MM.1S (cell line): ENCODE measurements at regions not wholly inside any gene's neighbourhood (a gene's known extent, or its start where the extent isn't known, plus 50 kb on each side); places are given as distances from the start of the nearest gene placed in this dataset.

ENCODE experiments used
- DNase-seq: peaks from one replicate; pipeline ENCODE4 v3.0.0-alpha.2; 2015
- H2AFZ ChIP-seq: fragments of 300-600 bp; sonication (generic); 2 replicates; pipeline ENCODE4 v1.6.0; 2016; ENCODE audit warnings: antibody characterized with exemption, low read length
- H3F3A ChIP-seq: fragments of 300-600 bp; sonication (generic); 2 replicates; pipeline ENCODE4 v1.6.1; 2016; ENCODE audit warnings: mild to moderate bottlenecking, antibody characterized with exemption, low read length, moderate library complexity, mixed read lengths; ENCODE audit not compliant: insufficient read depth
- H3K27ac ChIP-seq: fragments of 300-600 bp; sonication (generic); 2 replicates; pipeline ENCODE4 v1.5.1; 2016; ENCODE audit warnings: mild to moderate bottlenecking, low read length
- H3K27me3 ChIP-seq: fragments of 300-600 bp; sonication (generic); replicated peaks from 2 replicates; pipeline ENCODE4 v1.6.0; 2016; ENCODE audit warnings: low read length; ENCODE audit not compliant: insufficient read depth
- H3K36me3 ChIP-seq: fragments of 300-600 bp; sonication (generic); replicated peaks from 2 replicates; pipeline ENCODE4 v1.6.1; 2016; ENCODE audit warnings: mild to moderate bottlenecking, low read length, mixed read lengths; ENCODE audit not compliant: insufficient read depth
- H3K4me1 ChIP-seq: fragments of 300-600 bp; sonication (generic); 2 replicates; pipeline ENCODE4 v1.6.1; 2016; ENCODE audit warnings: low read length, mixed read lengths
- H3K4me2 ChIP-seq: fragments of 300-600 bp; sonication (generic); 2 replicates; pipeline ENCODE4 v1.6.0; 2016; ENCODE audit warnings: low read depth, low read length
- H3K4me3 ChIP-seq: fragments of 300-600 bp; sonication (generic); 2 replicates; pipeline ENCODE4 v1.5.1; 2016; ENCODE audit warnings: low read length, mixed read lengths
- H3K79me2 ChIP-seq: fragments of 300-600 bp; sonication (generic); 2 replicates; pipeline ENCODE4 v1.6.1; 2016; ENCODE audit warnings: mixed run types, low read length, mixed read lengths
- H3K9ac ChIP-seq: fragments of 300-600 bp; sonication (generic); 2 replicates; pipeline ENCODE4 v1.6.1; 2016; ENCODE audit warnings: low read length, mixed read lengths
- H3K9me2 ChIP-seq: fragments of 300-600 bp; sonication (generic); replicated peaks from 2 replicates; pipeline ENCODE4 v1.6.1; 2016; ENCODE audit warnings: mild to moderate bottlenecking, low read length, mixed read lengths; ENCODE audit not compliant: insufficient read depth
- H3K9me3 ChIP-seq: fragments of 300-600 bp; sonication (generic); replicated peaks from 2 replicates; pipeline ENCODE4 v1.6.1; 2016; ENCODE audit warnings: mild to moderate bottlenecking, low read length, mixed read lengths; ENCODE audit not compliant: insufficient read depth
- H4K20me1 ChIP-seq: fragments of 300-600 bp; sonication (generic); 2 replicates; pipeline ENCODE4 v1.6.1; 2016; ENCODE audit warnings: mild to moderate bottlenecking, low read length, moderate library complexity, mixed read lengths; ENCODE audit not compliant: insufficient read depth
- EZH2 ChIP-seq: fragments of 300-600 bp; sonication (generic); optimal IDR thresholded peaks from 2 replicates; pipeline ENCODE3; 2017; ENCODE audit warnings: low read depth, mild to moderate bottlenecking, antibody characterized with exemption, low read length, mixed read lengths
- EZH2phosphoT487 ChIP-seq: fragments of 300-600 bp; sonication (generic); IDR thresholded peaks from 2 replicates; pipeline ENCODE4 v1.6.1; 2018; ENCODE audit warnings: antibody characterized with exemption, low read length
- TF ChIP-seq, protein P1 (sequence below): fragments of 300-600 bp; sonication (generic); IDR thresholded peaks from 2 replicates; pipeline ENCODE4 v1.5.1; 2016; ENCODE audit warnings: antibody characterized with exemption, low read length, mixed read lengths

GRCh38 chr14:51544471-51544870 is 107.2 kb upstream of the FRMD6 start:
- no peaks in the 10 kb centered on the region for H3K79me2 ChIP-seq
- H3K4me3 ChIP-seq: no peak overlapping the region
- TF ChIP-seq, protein P1, sequence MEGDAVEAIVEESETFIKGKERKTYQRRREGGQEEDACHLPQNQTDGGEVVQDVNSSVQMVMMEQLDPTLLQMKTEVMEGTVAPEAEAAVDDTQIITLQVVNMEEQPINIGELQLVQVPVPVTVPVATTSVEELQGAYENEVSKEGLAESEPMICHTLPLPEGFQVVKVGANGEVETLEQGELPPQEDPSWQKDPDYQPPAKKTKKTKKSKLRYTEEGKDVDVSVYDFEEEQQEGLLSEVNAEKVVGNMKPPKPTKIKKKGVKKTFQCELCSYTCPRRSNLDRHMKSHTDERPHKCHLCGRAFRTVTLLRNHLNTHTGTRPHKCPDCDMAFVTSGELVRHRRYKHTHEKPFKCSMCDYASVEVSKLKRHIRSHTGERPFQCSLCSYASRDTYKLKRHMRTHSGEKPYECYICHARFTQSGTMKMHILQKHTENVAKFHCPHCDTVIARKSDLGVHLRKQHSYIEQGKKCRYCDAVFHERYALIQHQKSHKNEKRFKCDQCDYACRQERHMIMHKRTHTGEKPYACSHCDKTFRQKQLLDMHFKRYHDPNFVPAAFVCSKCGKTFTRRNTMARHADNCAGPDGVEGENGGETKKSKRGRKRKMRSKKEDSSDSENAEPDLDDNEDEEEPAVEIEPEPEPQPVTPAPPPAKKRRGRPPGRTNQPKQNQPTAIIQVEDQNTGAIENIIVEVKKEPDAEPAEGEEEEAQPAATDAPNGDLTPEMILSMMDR: no peak
- TF ChIP-seq EZH2: no peak
- no peak for TF ChIP-seq EZH2phosphoT487
- H3K27me3 ChIP-seq: no peaks in the 10 kb centered on the region
- H3K27ac ChIP-seq: no peak overlapping the region
- no peaks in the 10 kb centered on the region for H3K9me3 ChIP-seq
- H3K9ac ChIP-seq: no peak overlapping the region
- H3K9me2 ChIP-seq: no peaks in the 10 kb centered on the region
- no peak overlapping the region for H3K4me2 ChIP-seq
- no peaks in the 10 kb centered on the region for H4K20me1 ChIP-seq
- H2AFZ ChIP-seq: no peak overlapping the region
- DNase-seq: no peak
- no peaks in the 10 kb centered on the region for H3K36me3 ChIP-seq
- H3K4me1 ChIP-seq: no peaks in the 10 kb centered on the region
- no peaks in the 10 kb centered on the region for H3F3A ChIP-seq

GRCh38 chr14:51544901-51545300 is 106.8 kb upstream of the FRMD6 start:
- Histone ChIP-seq H3K9ac (no peak overlapping the region), H3K4me2 (no peak overlapping the region), H3K4me1 (no peaks in the 10 kb centered on the region), H3K9me3 (no peaks in the 10 kb centered on the region), H3K79me2 (no peaks in the 10 kb centered on the region), H3K9me2 (no peaks in the 10 kb centered on the region), H2AFZ (no peak overlapping the region), H3K4me3 (no peak overlapping the region), H3F3A (no peaks in the 10 kb centered on the region), H3K27me3 (no peaks in the 10 kb centered on the region), H4K20me1 (no peaks in the 10 kb centered on the region), H3K27ac (no peak overlapping the region), H3K36me3 (no peaks in the 10 kb centered on the region)
- DNase-seq: no peak
- TF ChIP-seq, protein P1: no peak
- TF ChIP-seq EZH2 (no peak), EZH2phosphoT487 (no peak)

GRCh38 chr14:51545396-51545795 is 106.3 kb upstream of the FRMD6 start:
- DNase-seq: no peak
- no peaks in the 10 kb centered on the region for H3K36me3 ChIP-seq
- no peak for TF ChIP-seq EZH2
- TF ChIP-seq, protein P1: no peak
- TF ChIP-seq EZH2phosphoT487: no peak
- H3K9ac ChIP-seq: no peak overlapping the region
- no peaks in the 10 kb centered on the region for H3K27me3 ChIP-seq
- H3K4me1 ChIP-seq: no peaks in the 10 kb centered on the region
- H3K9me3 ChIP-seq: no peaks in the 10 kb centered on the region
- H3K4me2 ChIP-seq: no peak overlapping the region
- H3F3A ChIP-seq: no peaks in the 10 kb centered on the region
- no peak overlapping the region for H3K4me3 ChIP-seq
- H2AFZ ChIP-seq: no peak overlapping the region
- no peaks in the 10 kb centered on the region for H3K79me2 ChIP-seq
- no peaks in the 10 kb centered on the region for H3K9me2 ChIP-seq
- H4K20me1 ChIP-seq: no peaks in the 10 kb centered on the region
- no peak overlapping the region for H3K27ac ChIP-seq

DNA sequence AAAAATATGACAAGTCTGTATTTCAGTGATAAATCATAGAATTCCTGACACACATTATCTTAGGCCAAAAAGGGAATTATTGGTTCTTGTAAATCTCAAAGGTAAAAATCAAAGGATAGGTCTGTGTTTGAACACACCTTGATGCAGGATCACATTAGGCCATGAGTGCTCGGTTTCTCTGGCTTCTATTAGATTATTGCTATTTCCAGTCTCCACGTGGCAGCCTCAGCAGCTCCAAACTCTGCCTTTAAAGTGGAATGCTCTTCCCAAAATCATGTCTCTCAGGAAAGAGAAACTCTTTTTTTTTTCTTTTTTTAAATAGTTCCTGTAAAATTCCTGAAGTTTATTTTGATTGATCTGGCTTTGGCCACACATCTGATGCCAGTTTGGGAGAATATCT is 105.6 kb upstream of the FRMD6 start:
- no peaks in the 10 kb centered on the region for H3F3A ChIP-seq
- no peak overlapping the region for H3K4me3 ChIP-seq
- no peak for TF ChIP-seq EZH2phosphoT487
- TF ChIP-seq, protein P1: no peak
- no peak for TF ChIP-seq EZH2
- H3K9ac ChIP-seq: no peak overlapping the region
- no peaks in the 10 kb centered on the region for H3K36me3 ChIP-seq
- H3K4me2 ChIP-seq: no peak overlapping the region
- no peaks in the 10 kb centered on the region for H3K27me3 ChIP-seq
- no peaks in the 10 kb centered on the region for H4K20me1 ChIP-seq
- no peak overlapping the region for H3K27ac ChIP-seq
- no peak overlapping the region for H2AFZ ChIP-seq
- no peak for DNase-seq
- H3K9me3 ChIP-seq: no peaks in the 10 kb centered on the region
- H3K79me2 ChIP-seq: no peaks in the 10 kb centered on the region
- no peaks in the 10 kb centered on the region for H3K9me2 ChIP-seq
- H3K4me1 ChIP-seq: no peaks in the 10 kb centered on the region
